PC-9 (cell line): ENCODE measurements at regions not wholly inside any gene's neighbourhood (a gene's known extent, or its start where the extent isn't known, plus 50 kb on each side); places are given as distances from the start of the nearest gene placed in this dataset.

Experiments
- CTCF ChIP-seq: fragments of 200-600 bp; sonication (generic); conservative IDR thresholded peaks from 2 replicates; pipeline ENCODE4 v1.6.1; 2017; ENCODE audit warnings: mixed run types, antibody characterized with exemption, mild to moderate bottlenecking, moderate library complexity
- EZH2 ChIP-seq: fragments of 200-600 bp; sonication (generic); IDR thresholded peaks from 2 replicates; pipeline ENCODE4 v1.8.0; 2017; ENCODE audit warnings: antibody characterized with exemption, low read depth

GRCh38 chr6:44667226-44667625, 279.7 kb downstream of the CDC5L start:
- TF ChIP-seq CTCF (no peak), EZH2 (no peak)
